ENCODE measurements at regions not wholly inside any gene's neighbourhood (a gene's known extent, or its start where the extent isn't known, plus 50 kb on each side); places are given as distances from the start of the nearest gene placed in this dataset.
A peak's percentile ranks its signal among the peaks of the same experiment; 100 is the strongest.

DNA sequence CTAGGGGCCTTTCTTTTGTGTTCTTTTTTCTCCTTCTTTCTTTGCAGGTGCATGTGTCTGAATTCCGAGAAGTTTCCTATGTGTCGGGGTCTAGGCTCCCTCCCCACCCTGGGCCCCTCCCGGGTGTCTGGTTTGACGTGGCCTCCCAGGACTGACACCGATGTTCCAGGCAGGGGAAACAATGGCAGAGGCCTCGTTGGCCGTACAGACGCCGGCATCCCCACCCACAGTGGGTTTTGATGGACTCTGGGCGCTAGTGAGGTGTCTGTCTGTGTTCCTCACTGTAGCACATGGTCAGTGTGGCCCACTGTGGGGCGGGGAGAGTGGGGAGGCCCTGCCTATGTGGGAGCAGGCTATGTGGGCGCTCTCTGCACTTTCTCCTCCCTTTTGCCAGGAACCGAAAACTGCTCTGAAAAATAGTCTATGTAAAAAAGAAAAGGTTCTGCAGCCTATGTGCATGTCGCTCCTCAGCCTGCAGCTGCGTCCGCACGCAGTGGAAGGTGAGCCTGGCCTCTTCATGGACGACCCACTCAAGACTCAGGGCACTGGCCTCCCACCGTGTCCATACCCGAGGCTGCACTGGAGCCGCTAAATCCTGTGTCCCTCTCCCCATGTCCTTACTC lies 90.9 kb upstream of the ASB18 start:
- Histone ChIP-seq H4K20me1 (ENCODE audit: insufficient read depth, low read length) (no peaks in the 10 kb centered on the region), H3K79me2 (ENCODE audit: insufficient read depth, low read length) (no peaks in the 10 kb centered on the region), H3K4me3 (replicated peaks in 1 of 3; ENCODE audit: insufficient read depth in 1 of 3, low read depth in 2 of 3, low read length in 3 of 3) (no peak overlapping the region), H3K27ac (ENCODE audit: extremely low read length, insufficient read depth, low read length) (no peak overlapping the region), H3K4me1 (ENCODE audit: insufficient read depth, low read length) (no peaks in the 10 kb centered on the region), H3K27me3 (ENCODE audit: control insufficient read depth in 1 of 2, insufficient read depth in 2 of 2, low read length in 2 of 2) (peaks cover 0 to 26% of the 10 kb centered on the region in 2 experiments; a peak in 3 of 5 replicates), H3K9ac (ENCODE audit: insufficient read depth, low read depth, low read length) (no peak overlapping the region), H3K4me2 (ENCODE audit: low read depth, low read length) (no peak overlapping the region), H3K36me3 (replicated peaks in 1 of 2; ENCODE audit: control insufficient read depth in 1 of 2, insufficient read depth in 2 of 2, low read length in 2 of 2) (no peaks in the 10 kb centered on the region), H3K9me3 (ENCODE audit: low read length) (no peaks in the 10 kb centered on the region), H2AFZ (ENCODE audit: low read length) (no peak overlapping the region)
- FAIRE-seq (no peak), ATAC-seq (peak; percentile 38), DNase-seq (ENCODE audit: low spot score) (no peak)
- intact Hi-C loops (cut with micrococcal nuclease; ENCODE audit: unreplicated experiment), result no loop called here
- 49% methylated on average over 20 of the region's 21 CpGs for WGBS (ENCODE audit: low lambda C conversion rate)
- ChIA-PET CTCF (ENCODE audit: low intra/inter-chr PET ratio, low total read pairs) (no interaction called here), POLR2A (no interaction called here)
- in situ Hi-C loops (cut with HindIII; ENCODE audit: extremely low pct_ligation_motif_present, low pct_unique_long_range_greater_than_20kb), result loop anchor here (5.0 kb wide), 1 partner anchor 717 kb away; no protein-coding TSS in a partner anchor
- TF ChIP-seq ZNF567 (CRISPR knock-in tag; IDR thresholded peaks at IDR 0.05; ENCODE audit: borderline replicate concordance) (no peak), ZNF800 (CRISPR knock-in tag; IDR thresholded peaks at IDR 0.05) (no peak), KLF9 (CRISPR knock-in tag; IDR thresholded peaks at IDR 0.05; ENCODE audit: low read depth) (no peak), ZMYM2 (CRISPR knock-in tag; IDR thresholded peaks at IDR 0.05) (no peak), ZNF552 (CRISPR knock-in tag; IDR thresholded peaks at IDR 0.05; ENCODE audit: borderline replicate concordance) (no peak), HOXD1 (CRISPR knock-in tag; IDR thresholded peaks at IDR 0.05) (no peak)
- TF ChIP-seq, protein P1, sequence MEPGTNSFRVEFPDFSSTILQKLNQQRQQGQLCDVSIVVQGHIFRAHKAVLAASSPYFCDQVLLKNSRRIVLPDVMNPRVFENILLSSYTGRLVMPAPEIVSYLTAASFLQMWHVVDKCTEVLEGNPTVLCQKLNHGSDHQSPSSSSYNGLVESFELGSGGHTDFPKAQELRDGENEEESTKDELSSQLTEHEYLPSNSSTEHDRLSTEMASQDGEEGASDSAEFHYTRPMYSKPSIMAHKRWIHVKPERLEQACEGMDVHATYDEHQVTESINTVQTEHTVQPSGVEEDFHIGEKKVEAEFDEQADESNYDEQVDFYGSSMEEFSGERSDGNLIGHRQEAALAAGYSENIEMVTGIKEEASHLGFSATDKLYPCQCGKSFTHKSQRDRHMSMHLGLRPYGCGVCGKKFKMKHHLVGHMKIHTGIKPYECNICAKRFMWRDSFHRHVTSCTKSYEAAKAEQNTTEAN (CRISPR knock-in tag; conservative IDR thresholded peaks at IDR 0.05), result no peak
- BruUV-seq (replicated peaks), result no TSS peak
